ENCODE measurements at regions not wholly inside any gene's neighbourhood (a gene's known extent, or its start where the extent isn't known, plus 50 kb on each side); places are given as distances from the start of the nearest gene placed in this dataset.

DNA sequence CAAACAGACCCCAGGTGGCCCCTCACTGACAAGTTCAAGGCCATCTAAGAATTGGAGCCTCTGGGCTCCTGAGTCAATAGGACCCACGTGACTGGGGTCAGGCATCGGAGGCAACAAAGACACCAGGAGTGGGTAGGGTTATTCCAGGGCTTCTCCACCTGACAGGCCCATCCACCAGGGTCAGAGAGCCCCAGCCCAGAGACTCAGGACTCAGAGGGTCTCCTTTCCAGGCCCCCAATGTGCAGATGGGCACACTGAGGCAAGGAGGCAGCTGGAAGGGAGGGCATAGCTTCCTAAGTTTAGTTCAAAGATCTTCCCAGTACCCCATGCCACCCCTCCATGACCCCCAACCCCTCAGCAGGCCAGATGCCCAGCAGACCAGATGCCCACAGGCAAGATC, 388.6 kb downstream of the MATN1 start:
- Histone ChIP-seq H3K27me3 (no peaks in the 10 kb centered on the region), H3K36me3 (no peaks in the 10 kb centered on the region), H3K4me1 (no peaks in the 10 kb centered on the region), H3K4me3 (ENCODE audit: low read depth, low read length) (no peak overlapping the region), H3K9me3 (no peaks in the 10 kb centered on the region)
- no peak for DNase-seq
- TF ChIP-seq, protein P1, sequence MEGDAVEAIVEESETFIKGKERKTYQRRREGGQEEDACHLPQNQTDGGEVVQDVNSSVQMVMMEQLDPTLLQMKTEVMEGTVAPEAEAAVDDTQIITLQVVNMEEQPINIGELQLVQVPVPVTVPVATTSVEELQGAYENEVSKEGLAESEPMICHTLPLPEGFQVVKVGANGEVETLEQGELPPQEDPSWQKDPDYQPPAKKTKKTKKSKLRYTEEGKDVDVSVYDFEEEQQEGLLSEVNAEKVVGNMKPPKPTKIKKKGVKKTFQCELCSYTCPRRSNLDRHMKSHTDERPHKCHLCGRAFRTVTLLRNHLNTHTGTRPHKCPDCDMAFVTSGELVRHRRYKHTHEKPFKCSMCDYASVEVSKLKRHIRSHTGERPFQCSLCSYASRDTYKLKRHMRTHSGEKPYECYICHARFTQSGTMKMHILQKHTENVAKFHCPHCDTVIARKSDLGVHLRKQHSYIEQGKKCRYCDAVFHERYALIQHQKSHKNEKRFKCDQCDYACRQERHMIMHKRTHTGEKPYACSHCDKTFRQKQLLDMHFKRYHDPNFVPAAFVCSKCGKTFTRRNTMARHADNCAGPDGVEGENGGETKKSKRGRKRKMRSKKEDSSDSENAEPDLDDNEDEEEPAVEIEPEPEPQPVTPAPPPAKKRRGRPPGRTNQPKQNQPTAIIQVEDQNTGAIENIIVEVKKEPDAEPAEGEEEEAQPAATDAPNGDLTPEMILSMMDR (IDR thresholded peaks at IDR 0.05; ENCODE audit: low read depth, low read length), result no peak

DNA sequence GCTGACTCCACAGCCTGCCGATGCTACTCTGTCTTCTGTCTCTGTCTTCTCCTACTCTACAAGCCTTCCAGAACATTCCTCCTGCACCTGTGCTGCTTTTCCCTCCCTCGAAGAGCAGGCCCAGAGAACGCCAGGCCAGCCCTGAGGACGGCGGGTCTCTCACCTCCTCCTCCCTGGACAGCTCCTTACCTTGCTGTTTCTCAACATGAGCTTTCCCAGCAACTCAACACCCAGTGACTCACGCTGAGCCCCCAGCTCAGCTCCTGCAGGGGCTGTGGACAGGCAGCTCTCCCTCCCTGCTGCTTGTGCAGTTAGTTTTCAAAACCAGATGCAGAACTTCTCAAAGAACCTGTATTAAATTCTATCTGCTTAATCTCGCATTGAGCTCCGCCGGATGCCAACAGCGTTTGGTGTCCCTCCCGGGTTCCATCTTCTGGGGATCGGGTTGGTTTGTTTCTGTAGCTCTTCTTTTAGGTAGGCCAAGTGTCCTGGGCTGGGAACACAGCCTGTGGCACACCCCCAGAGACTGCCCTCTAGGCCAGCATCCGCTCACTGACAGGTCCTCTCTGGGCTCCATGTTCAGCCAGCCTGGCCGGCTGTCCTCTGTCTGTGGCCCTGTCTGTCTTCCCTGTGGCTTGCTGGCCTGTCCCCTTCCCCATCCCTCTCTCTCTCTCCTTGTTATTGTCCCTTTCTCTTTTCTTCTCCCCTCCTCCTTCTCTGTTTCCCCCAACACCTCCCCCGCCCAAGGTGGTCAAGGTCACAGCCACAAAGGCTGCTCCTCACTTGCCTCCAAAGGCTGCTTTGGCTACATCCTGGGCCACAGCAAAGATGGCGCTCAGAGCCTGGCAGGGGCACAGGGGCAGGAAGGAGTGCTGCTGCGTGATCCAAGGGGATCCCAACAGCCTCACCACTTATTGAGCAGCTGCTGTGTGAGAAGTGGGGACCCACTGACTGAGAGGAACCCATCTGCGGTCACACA, 391.0 kb downstream of the MATN1 start:
- TF ChIP-seq, protein P1 (IDR thresholded peaks at IDR 0.05; ENCODE audit: low read depth, low read length), result no peak

GRCh38 chr1:30331415-30332065, 391.8 kb downstream of the MATN1 start:
- no peaks in the 10 kb centered on the region for H3K36me3 ChIP-seq
- no peak for DNase-seq

More for the DNA sequence above, 391.0 kb downstream of the MATN1 start:
- H3K9me3 ChIP-seq, result no peaks in the 10 kb centered on the region
- no peaks in the 10 kb centered on the region for H3K27me3 ChIP-seq
- no peaks in the 10 kb centered on the region for H3K36me3 ChIP-seq
- H3K4me1 ChIP-seq, result no peaks in the 10 kb centered on the region
- no peak overlapping the region for H3K4me3 ChIP-seq (ENCODE audit: low read depth, low read length)
- DNase-seq, result no peak

GRCh38 chr1:30330644-30331043, 392.7 kb downstream of the MATN1 start:
- DNase-seq, result no peak

More at GRCh38 chr1:30331415-30332065, 391.8 kb downstream of the MATN1 start:
- H3K27me3 ChIP-seq, result no peaks in the 10 kb centered on the region
- H3K4me3 ChIP-seq (ENCODE audit: low read depth, low read length), result no peak overlapping the region
- H3K9me3 ChIP-seq, result no peaks in the 10 kb centered on the region
- TF ChIP-seq, protein P1 (IDR thresholded peaks at IDR 0.05; ENCODE audit: low read depth, low read length), result no peak
- H3K4me1 ChIP-seq, result no peaks in the 10 kb centered on the region

DNA sequence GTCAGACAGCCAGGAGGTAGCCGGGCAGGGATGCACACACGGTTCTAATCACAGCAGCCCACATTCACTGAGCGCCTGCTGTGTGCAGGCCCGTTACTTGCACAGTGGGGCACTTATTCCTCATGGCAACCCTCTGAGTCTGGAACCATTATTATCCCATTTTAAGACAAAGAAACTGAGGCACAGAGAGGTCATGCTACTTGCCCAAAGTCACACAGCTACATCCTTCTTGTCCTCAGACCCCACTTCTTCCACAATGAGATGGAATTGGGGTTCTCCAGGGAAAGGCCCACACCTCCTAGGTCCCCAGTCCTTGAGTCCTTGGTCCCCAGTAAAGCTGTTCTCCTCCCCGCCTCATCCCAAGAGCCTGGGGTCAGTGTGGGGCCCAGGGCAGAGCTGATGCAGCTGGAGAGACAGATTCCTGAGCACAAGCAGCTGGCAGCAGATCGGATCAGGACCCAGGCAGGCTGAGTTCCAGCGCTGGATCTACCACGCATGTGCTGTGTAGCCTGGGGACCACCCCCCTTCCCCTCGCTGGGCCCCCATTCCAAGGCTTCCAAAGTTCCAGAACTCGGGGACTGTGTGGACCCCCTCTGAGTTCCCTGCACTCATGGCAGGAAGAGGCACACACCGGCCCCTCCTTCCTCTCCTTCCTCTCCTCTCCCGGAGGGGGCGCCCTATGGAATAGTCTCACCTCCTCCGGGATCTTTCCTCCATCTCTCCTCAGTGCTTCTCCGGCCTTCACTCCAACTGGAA, 393.4 kb downstream of the MATN1 start:
- DNase-seq, result no peak
- TF ChIP-seq, protein P1 (IDR thresholded peaks at IDR 0.05; ENCODE audit: low read depth, low read length), result no peak

More at GRCh38 chr1:30330644-30331043, 392.7 kb downstream of the MATN1 start:
- TF ChIP-seq, protein P1 (IDR thresholded peaks at IDR 0.05; ENCODE audit: low read depth, low read length), result no peak
- H3K4me1 ChIP-seq, result no peaks in the 10 kb centered on the region
- H3K4me3 ChIP-seq (ENCODE audit: low read depth, low read length), result no peak overlapping the region
- H3K9me3 ChIP-seq, result no peaks in the 10 kb centered on the region
- no peaks in the 10 kb centered on the region for H3K27me3 ChIP-seq
- H3K36me3 ChIP-seq, result no peaks in the 10 kb centered on the region

More for the DNA sequence above, 393.4 kb downstream of the MATN1 start:
- H3K9me3 ChIP-seq, result no peaks in the 10 kb centered on the region
- H3K36me3 ChIP-seq, result no peaks in the 10 kb centered on the region
- no peaks in the 10 kb centered on the region for H3K4me1 ChIP-seq
- no peak overlapping the region for H3K4me3 ChIP-seq (ENCODE audit: low read depth, low read length)
- H3K27me3 ChIP-seq, result no peaks in the 10 kb centered on the region
